ENCODE measurements at regions not wholly inside any gene's neighbourhood (a gene's known extent, or its start where the extent isn't known, plus 50 kb on each side); places are given as distances from the start of the nearest gene placed in this dataset.

GRCh38 chr1:244234009-244234643, 183.0 kb downstream of the ZBTB18 start:
- TF ChIP-seq CTCF (conservative IDR thresholded peaks at IDR 0.05; ENCODE audit: low read depth, low read length): no peak
- TF ChIP-seq EZH2 (IDR thresholded peaks at IDR 0.05; ENCODE audit: low read length, unreplicated experiment): no peak
- no peak for TF ChIP-seq EZH2phosphoT487 (IDR thresholded peaks at IDR 0.05; ENCODE audit: borderline replicate concordance, low read length)

All from PC-3 (cell line).